ENCODE measurements at regions not wholly inside any gene's neighbourhood (a gene's known extent, or its start where the extent isn't known, plus 50 kb on each side); places are given as distances from the start of the nearest gene placed in this dataset.

GRCh38 chr2:216305574-216305973 lies 66.7 kb downstream of the MARCHF4 start:
- no peak for TF ChIP-seq CTCF (IDR thresholded peaks at IDR 0.05)
- TF ChIP-seq KDM5A (IDR thresholded peaks at IDR 0.05): no peak
- no peak for TF ChIP-seq RAD21 (conservative IDR thresholded peaks at IDR 0.05 in 1 of 2, IDR thresholded peaks at IDR 0.05 in 1 of 2)
- TF ChIP-seq PBX3 (IDR thresholded peaks at IDR 0.05): no peak
- TF ChIP-seq MAX (IDR thresholded peaks at IDR 0.05): no peak
- TF ChIP-seq EP300 (IDR thresholded peaks at IDR 0.05): no peak
- no peak for TF ChIP-seq BHLHE40 (IDR thresholded peaks at IDR 0.05; ENCODE audit: low read depth, low read length)
- TF ChIP-seq PHF8 (IDR thresholded peaks at IDR 0.05; ENCODE audit: borderline replicate concordance, low read depth): no peak
- TF ChIP-seq CHD2 (IDR thresholded peaks at IDR 0.05; ENCODE audit: low read length, partially characterized antibody): no peak
